HepG2 (cell line): ENCODE measurements at regions not wholly inside any gene's neighbourhood (a gene's known extent, or its start where the extent isn't known, plus 50 kb on each side); places are given as distances from the start of the nearest gene placed in this dataset.

Source experiments
- KLF13 ChIP-seq: sonication (generic); formaldehyde crosslinking; IDR thresholded peaks from 2 replicates; pipeline ENCODE4 v1.4.0; 2020; ENCODE audit warnings: mild to moderate bottlenecking, missing genetic modification reagents
- PCBP1 ChIP-seq: fragments of 200-400 bp; formaldehyde crosslinking; IDR thresholded peaks from 2 replicates; pipeline ENCODE4 v1.6.1; 2017; ENCODE audit warnings: mild to moderate bottlenecking, low read depth, low read length, borderline replicate concordance
- ZNF616 ChIP-seq: sonication (generic); formaldehyde crosslinking; IDR thresholded peaks from 2 replicates; pipeline ENCODE4 v1.5.0; 2020; ENCODE audit warnings: low read depth, mild to moderate bottlenecking, missing genetic modification reagents

DNA sequence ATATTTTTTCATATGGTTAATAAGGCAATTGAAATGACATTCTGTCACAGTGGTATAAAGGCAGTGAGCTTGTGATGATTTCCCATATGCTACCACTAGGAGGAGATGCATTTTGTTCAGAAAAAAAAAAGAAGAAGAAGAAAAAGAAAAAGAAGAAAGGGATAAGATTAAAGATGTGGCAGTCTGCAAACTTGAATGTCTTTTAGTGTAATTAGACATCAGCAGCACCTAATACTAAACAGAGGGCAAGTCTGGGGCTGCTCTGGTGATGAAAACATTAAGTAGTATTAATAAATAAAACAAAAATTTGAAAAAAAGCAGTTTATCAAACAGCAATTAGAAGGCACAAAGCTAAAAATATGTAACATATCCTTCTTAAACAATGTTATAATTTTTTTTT, 95.4 kb upstream of the DEFB112 start:
- TF ChIP-seq KLF13 (CRISPR knock-in tag) = no peak
- TF ChIP-seq PCBP1 = no peak
- TF ChIP-seq ZNF616 = no peak
